ENCODE measurements at regions not wholly inside any gene's neighbourhood (a gene's known extent, or its start where the extent isn't known, plus 50 kb on each side); places are given as distances from the start of the nearest gene placed in this dataset.

GRCh38 chr2:40879305-40879704 lies 427.4 kb upstream of the SLC8A1 start:
- H3K9me3 ChIP-seq (ENCODE audit: control insufficient read depth in 4 of 4, low read length in 3 of 4) = no peaks in the 10 kb centered on the region
- TF ChIP-seq JUND (IDR thresholded peaks at IDR 0.05) (no peak), HNF4A (conservative IDR thresholded peaks at IDR 0.05) (no peak), CTCF (IDR thresholded peaks at IDR 0.05; ENCODE audit: low read depth, low read length, missing input control) (no peak), NR2F2 (IDR thresholded peaks at IDR 0.05) (no peak), RAD21 (IDR thresholded peaks at IDR 0.05) (no peak), YY1 (IDR thresholded peaks at IDR 0.05) (no peak), ZBTB33 (IDR thresholded peaks at IDR 0.05) (no peak), SP1 (IDR thresholded peaks at IDR 0.05) (no peak), TAF1 (conservative IDR thresholded peaks at IDR 0.05) (no peak), FOXA1 (IDR thresholded peaks at IDR 0.05) (no peak)
- no peaks in the 10 kb centered on the region for H3K27me3 ChIP-seq (ENCODE audit: control insufficient read depth in 4 of 4, insufficient read depth in 4 of 4, low read length in 3 of 4)
- no peaks in the 10 kb centered on the region for H3K36me3 ChIP-seq (ENCODE audit: control insufficient read depth in 4 of 4, insufficient read depth in 3 of 4, low read depth in 1 of 4, low read length in 3 of 4)
- no peak overlapping the region for H3K27ac ChIP-seq (ENCODE audit: low read depth in 1 of 2, low read length in 2 of 2)
- WGBS = 35% methylated on average over 1 of the region's 1 CpG
- no peak for DNase-seq (ENCODE audit: low spot score)
- H3K4me1 ChIP-seq (ENCODE audit: control insufficient read depth in 4 of 4, insufficient read depth in 4 of 4, low read length in 3 of 4) = no peaks in the 10 kb centered on the region
- no peak overlapping the region for H3K4me3 ChIP-seq (ENCODE audit: low read depth in 1 of 3, low read length in 3 of 3)
- H3K9ac ChIP-seq (ENCODE audit: low read depth in 1 of 2, low read length in 2 of 2) = no peak overlapping the region

GRCh38 chr2:40886100-40886499 lies 434.2 kb upstream of the SLC8A1 start:
- 77% methylated on average over 1 of the region's 1 CpG for WGBS
- no peaks in the 10 kb centered on the region for H3K9me3 ChIP-seq (ENCODE audit: control insufficient read depth in 4 of 4, low read length in 3 of 4)

More at GRCh38 chr2:40886100-40886499, 434.2 kb upstream of the SLC8A1 start:
- H3K4me1 ChIP-seq (ENCODE audit: control insufficient read depth in 4 of 4, insufficient read depth in 4 of 4, low read length in 3 of 4) = no peaks in the 10 kb centered on the region
- no peak for TF ChIP-seq SP1 (IDR thresholded peaks at IDR 0.05)
- no peak for TF ChIP-seq FOXA2 (IDR thresholded peaks at IDR 0.05)
- TF ChIP-seq RXRA (IDR thresholded peaks at IDR 0.05) = no peak
- TF ChIP-seq REST (IDR thresholded peaks at IDR 0.05) = no peak
- TF ChIP-seq EGR1 (IDR thresholded peaks at IDR 0.05; ENCODE audit: low read depth in 2 of 2) = no peak
- no peak for TF ChIP-seq MAX (IDR thresholded peaks at IDR 0.05)
- no peak for TF ChIP-seq NR2F2 (IDR thresholded peaks at IDR 0.05)
- TF ChIP-seq RAD21 (IDR thresholded peaks at IDR 0.05) = no peak
- H3K4me3 ChIP-seq (ENCODE audit: low read depth in 1 of 3, low read length in 3 of 3) = no peak overlapping the region
- no peak for DNase-seq (ENCODE audit: low spot score)
- H3K9ac ChIP-seq (ENCODE audit: low read depth in 1 of 2, low read length in 2 of 2) = no peak overlapping the region
- H3K27me3 ChIP-seq (ENCODE audit: control insufficient read depth in 4 of 4, insufficient read depth in 4 of 4, low read length in 3 of 4) = peaks cover 0 to 3% (median 0%) of the 10 kb centered on the region in 4 donors
- H3K27ac ChIP-seq (ENCODE audit: low read depth in 1 of 2, low read length in 2 of 2) = no peak overlapping the region
- no peaks in the 10 kb centered on the region for H3K36me3 ChIP-seq (ENCODE audit: control insufficient read depth in 4 of 4, insufficient read depth in 3 of 4, low read depth in 1 of 4, low read length in 3 of 4)
